Stimulated activated CD4-positive, alpha-beta T cell treated with anti-CD3 and anti-CD28 coated beads, Interleukin-4, amount 100 ng/mL, for 1 hour (primary cell): ENCODE measurements at regions not wholly inside any gene's neighbourhood (a gene's known extent, or its start where the extent isn't known, plus 50 kb on each side); places are given as distances from the start of the nearest gene placed in this dataset.

ENCODE experiments used
- DNase-seq: peaks from one replicate; pipeline ENCODE4 v3.0.0-alpha.2; 2020

DNA sequence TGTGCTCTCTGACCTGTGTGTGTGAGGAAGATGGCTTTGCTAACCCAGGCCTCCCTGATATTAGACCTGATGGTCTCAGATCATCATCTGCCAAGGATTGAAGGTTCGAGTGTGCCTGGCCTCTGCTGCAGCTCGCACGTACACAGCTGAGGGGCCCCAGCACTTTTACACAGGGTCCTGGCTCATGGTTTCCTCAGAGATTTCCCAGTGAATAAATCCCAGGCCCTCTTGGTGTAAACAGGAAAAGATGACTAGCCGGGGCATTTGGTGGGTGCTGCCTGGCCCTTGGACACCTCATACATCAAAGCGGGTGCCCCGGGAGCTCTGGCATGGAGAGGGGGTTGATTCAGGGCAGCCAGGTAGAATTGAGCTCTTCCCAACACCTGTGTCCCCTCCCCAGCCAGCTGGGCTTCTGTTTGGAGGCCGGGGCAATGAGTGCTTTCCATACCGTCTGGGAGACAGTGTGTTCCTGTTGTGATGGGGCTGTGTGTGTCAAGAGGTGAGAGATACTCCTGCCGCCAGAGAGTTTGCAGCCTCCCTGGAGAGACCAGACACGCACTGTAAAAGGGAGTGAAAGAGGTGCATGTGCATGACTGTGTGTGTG lies 72.5 kb upstream of the TLE3 start:
- no peak for DNase-seq

DNA sequence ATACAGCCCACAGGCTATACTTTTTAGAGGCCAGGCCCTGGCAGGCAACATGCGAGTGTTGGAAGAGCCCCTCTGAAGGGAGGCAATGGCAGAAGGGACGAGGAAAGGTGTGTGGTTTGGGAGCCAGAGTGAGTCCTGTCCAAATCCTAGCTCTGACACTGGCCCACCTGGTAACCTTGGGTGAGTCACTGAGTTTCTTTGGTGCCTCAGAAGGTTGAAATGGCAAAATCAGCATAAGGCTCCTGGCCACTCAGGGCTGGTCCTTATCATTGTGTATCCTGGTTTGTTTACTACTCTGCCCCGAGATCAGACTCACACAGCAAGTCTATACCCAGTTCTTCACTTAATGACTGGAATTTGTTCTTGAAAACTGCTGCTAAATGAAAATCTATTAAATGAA lies 71.4 kb upstream of the TLE3 start:
- DNase-seq: no peak

- no peak for DNase-seq
Measured at GRCh38 chr15:70167155-70167554, 69.4 kb upstream of the TLE3 start.

- no peak for DNase-seq
Measured at GRCh38 chr15:70166506-70167087, 68.9 kb upstream of the TLE3 start.

- no peak for DNase-seq
Measured at GRCh38 chr15:70165716-70166284, 68.1 kb upstream of the TLE3 start.

- no peak for DNase-seq
Measured at GRCh38 chr15:70164910-70165715, 67.4 kb upstream of the TLE3 start.

DNA sequence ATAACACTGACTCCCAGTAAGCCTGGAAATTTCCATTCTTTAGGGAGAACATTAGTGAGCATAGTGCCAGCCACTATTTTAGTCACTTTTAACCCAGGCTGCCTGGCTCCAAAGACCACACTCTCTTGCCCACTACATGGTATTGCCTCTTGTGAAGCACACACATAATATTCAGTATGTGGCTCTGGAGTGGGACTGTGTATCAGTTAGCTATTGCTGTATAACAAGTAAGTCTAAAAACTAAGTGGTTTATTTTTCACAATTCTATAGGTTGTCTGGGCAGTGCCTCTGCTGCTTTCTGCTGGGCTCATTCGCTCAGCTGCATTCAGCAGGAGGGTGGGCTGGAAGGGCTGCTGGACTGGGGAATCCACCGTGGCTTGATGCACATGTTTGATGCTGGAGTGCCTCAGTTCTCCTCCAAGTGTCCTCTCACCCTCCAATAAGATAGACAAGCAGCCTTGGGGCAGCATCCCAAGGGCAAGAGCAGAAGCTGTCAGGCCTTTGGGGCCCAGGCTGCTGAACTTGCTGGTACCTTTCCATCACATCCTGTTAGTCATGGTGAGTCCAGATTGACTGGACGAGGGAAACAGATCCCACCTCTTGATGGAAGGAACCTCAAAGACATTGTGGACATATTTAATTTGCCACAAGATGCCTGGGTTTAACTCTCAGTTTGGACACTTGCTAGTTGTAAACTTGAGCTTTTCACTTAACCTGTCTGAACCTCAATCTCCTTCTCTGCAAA lies 66.6 kb upstream of the TLE3 start:
- no peak for DNase-seq

GRCh38 chr15:70160803-70161565 lies 63.3 kb upstream of the TLE3 start:
- no peak for DNase-seq

DNA sequence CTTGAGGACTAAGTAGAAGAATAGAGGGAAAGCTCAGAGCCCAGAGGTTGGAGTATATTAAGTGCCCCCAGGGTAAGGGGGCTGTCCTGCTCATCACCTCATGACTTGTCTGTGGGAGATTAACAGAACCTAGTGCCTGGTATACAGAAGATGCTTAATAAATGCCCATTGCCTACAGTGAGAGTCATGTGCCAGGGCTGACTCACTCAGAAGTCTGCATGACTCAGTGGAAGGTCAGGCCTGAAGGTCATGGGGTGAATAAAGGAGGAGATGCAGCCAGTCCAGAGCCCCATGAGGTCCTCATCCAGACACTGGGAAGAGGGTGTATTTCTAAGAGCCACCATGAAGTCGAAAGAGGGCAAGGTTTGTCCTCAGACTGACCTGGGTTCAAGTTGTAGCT lies 62.5 kb upstream of the TLE3 start:
- no peak for DNase-seq

- no peak for DNase-seq
Measured at GRCh38 chr15:70159713-70160009, 61.9 kb upstream of the TLE3 start.

- DNase-seq: no peak
Measured at GRCh38 chr15:70159001-70159712, 61.4 kb upstream of the TLE3 start.

DNA sequence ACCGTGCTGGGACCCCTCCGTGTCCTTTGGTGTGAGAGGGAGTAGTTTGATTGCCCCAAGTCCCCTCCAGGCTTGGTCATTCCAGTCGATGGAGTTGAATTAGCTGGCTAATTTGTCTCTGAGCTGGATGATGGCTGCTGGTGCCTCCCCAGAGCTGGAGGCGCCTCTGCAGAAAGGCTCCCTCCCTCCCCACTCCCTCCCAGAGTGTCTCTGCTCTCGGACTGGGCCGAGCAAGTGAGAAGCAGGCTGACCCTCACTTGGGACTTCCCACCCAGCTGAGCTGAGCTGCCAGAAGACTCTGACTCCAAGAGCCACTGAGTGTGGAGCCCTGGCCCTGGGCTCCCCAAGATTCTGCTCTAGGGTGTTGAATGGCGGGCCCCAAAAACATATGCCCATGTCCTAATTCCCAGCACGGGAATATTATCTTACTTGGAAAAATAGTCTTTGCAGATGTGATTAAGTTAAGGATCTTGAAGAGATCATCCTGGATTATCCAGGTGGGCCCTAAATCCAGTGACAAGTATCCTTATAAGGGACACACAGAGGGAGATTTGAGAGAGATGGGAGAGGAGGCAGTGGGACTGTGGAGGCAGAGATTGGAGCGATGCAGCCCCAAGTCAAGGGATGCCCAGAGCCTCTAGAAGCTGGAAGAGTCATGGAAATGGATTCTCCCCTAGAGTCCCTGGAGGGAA lies 60.7 kb upstream of the TLE3 start:
- no peak for DNase-seq

GRCh38 chr15:70156671-70157271 lies 59.1 kb upstream of the TLE3 start:
- DNase-seq: no peak

DNA sequence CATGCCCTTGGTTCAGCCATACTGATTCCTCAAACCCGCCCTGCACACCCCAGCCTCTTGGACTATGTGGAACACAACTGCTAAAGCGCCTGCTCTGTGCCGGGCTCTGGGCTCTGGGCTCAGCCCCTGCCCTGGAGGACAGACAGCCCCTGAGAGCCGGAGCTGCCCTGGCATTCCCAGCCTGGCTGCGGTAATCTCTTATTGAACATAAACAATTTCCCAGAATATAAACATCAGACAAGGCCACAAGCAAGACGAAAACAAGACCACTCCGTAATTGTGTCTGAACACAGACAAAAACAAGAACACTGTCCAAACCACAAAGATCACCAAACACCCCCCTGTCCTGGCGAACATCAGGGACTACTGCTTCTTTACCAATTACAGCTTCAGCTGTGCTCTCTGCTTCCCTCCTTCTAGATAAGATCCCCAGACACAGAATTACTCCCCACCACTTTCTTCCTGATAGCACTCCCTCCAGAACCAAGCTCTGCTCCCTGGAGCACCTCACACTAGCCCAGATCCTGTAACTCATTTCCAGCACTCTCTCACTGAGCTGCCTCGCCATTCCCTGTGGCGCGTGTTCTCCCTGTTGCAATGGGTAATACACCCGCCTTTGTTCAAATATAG lies 57.1 kb upstream of the TLE3 start:
- DNase-seq: no peak

GRCh38 chr15:70153921-70154717 lies 56.4 kb upstream of the TLE3 start:
- DNase-seq: no peak

- DNase-seq: no peak
Measured at GRCh38 chr15:70152070-70152480, 54.4 kb upstream of the TLE3 start.

- DNase-seq: no peak
Measured at GRCh38 chr15:70151462-70151861, 53.7 kb upstream of the TLE3 start.

DNA sequence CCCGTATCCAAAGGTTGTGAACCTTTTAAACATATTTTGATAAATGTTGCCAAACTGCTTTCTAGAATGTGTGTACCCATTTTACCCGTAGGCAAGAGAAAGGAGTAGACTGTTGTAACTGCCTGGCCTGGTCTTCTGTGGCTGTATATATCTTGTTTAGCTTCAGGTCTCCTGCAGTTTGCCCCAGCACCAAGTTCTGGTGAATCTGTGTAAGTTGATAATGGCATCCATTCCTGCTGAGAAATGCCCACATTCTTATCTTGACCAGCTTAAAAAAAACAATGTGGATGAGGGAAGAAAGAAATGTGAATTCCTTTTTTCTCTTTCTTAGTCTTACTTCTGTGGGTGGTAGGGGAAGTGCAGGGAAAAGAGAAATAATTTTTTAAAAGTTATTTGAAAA lies 53.3 kb upstream of the TLE3 start:
- no peak for DNase-seq

DNA sequence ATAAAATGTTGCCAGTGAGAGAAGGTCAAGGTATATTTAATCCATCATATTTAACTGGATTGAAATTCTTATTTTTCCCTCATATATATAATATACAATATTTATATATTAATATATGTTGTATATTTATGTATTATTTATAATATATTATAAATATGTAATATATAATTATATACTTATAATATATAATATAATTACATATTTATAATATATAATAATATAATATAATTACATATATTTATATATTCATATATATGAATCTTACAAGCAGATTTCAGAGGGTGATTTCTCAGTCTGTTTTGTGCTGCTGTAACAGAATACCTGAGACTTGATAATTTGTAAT lies 52.7 kb upstream of the TLE3 start:
- no peak for DNase-seq
